Spleen (tissue), 7 donors: ENCODE measurements at regions not wholly inside any gene's neighbourhood (a gene's known extent, or its start where the extent isn't known, plus 50 kb on each side); places are given as distances from the start of the nearest gene placed in this dataset.

Experiments
- CTCF ChIP-seq, 11 experiments: fragments of 200-600 bp in 7 of 11; fragments of 450-650 bp in 4 of 11; sonication (generic) in 4 of 11; IDR thresholded peaks in 8 of 11; conservative IDR thresholded peaks in 3 of 11; 1 replicate in 7 of 11; 2 replicates in 4 of 11; pipeline versions ENCODE4 v1.4.0 to v1.8.0; 2016 to 2021; ENCODE audit warnings: antibody characterized with exemption in 11 of 11, inconsistent platforms in 4 of 11, mild to moderate bottlenecking in 1 of 11
- POLR2AphosphoS5 ChIP-seq, 3 donors: sonication (generic); formaldehyde crosslinking; IDR thresholded peaks; one replicate each; pipeline ENCODE4 v1.5.1; 2017; ENCODE audit warnings: antibody characterized with exemption in 3 of 3
- donor health status: DM: no; HTN: no; CAD: no; lungs with moderate emphysema.
- donor health status: DM: no; HTN: no; CAD: no.
- donor health status: DM: no; HTN: no; CAD: no.

GRCh38 chr2:116487336-116487735 lies 1327.2 kb upstream of the DDX18 start:
- TF ChIP-seq CTCF (IDR thresholded peaks at IDR 0.05 in 8 of 11, conservative IDR thresholded peaks at IDR 0.05 in 3 of 11) = no peak
- no peak for TF ChIP-seq POLR2AphosphoS5 (IDR thresholded peaks at IDR 0.05)
